ENCODE measurements at regions not wholly inside any gene's neighbourhood (a gene's known extent, or its start where the extent isn't known, plus 50 kb on each side); places are given as distances from the start of the nearest gene placed in this dataset.

DNA sequence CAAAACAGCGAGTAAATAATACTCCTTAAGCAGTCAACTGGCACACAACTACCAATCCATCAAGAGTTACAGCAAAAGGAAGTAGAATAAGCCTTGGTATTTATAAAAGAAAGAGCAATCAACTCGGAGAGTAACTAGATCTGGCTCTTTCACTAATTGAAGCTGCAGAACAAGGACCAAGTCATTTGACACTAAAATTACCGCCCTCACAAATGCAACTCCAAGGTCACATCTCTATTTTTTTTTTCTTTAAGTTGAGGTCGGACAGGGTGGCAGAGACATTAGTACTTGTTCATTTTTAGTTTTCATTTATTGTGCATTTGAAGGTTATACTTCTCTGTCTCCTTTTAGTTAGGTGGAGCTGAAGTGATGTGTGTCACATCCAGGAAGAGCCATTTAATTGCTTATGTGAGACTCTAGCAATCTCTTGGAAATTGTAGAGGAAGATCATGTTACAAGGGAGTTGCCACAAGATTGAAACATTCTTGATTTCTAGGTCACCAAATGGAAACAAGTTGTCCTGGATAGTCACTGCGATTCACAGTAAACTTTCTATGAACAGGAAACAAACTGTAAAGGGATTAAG lies 138.1 kb upstream of the ADAMTS5 start:
- TF ChIP-seq, protein P1, sequence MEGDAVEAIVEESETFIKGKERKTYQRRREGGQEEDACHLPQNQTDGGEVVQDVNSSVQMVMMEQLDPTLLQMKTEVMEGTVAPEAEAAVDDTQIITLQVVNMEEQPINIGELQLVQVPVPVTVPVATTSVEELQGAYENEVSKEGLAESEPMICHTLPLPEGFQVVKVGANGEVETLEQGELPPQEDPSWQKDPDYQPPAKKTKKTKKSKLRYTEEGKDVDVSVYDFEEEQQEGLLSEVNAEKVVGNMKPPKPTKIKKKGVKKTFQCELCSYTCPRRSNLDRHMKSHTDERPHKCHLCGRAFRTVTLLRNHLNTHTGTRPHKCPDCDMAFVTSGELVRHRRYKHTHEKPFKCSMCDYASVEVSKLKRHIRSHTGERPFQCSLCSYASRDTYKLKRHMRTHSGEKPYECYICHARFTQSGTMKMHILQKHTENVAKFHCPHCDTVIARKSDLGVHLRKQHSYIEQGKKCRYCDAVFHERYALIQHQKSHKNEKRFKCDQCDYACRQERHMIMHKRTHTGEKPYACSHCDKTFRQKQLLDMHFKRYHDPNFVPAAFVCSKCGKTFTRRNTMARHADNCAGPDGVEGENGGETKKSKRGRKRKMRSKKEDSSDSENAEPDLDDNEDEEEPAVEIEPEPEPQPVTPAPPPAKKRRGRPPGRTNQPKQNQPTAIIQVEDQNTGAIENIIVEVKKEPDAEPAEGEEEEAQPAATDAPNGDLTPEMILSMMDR (IDR thresholded peaks at IDR 0.05): no peak
- TF ChIP-seq POLR2A (IDR thresholded peaks at IDR 0.05): no peak
- TF ChIP-seq EP300 (IDR thresholded peaks at IDR 0.05): no peak
